HG02852 (cell line): ENCODE measurements at regions not wholly inside any gene's neighbourhood (a gene's known extent, or its start where the extent isn't known, plus 50 kb on each side); places are given as distances from the start of the nearest gene placed in this dataset.
"Not testable (repeated sequence)": the region's sequence is repeated elsewhere in the genome, so short reads cannot be mapped to it uniquely, and the experiment has no call there.

Source experiments
- ATAC-seq: cut with Tn5 transposase; IDR thresholded peaks from one replicate; pipeline ENCODE4 v1.9.1; 2021; ENCODE audit warnings: mild to moderate bottlenecking, moderate library complexity; ENCODE audit not compliant: unreplicated experiment

GRCh38 chr1:166488327-166488726 is 321.5 kb upstream of the FAM78B start:
- ATAC-seq = no peak

DNA sequence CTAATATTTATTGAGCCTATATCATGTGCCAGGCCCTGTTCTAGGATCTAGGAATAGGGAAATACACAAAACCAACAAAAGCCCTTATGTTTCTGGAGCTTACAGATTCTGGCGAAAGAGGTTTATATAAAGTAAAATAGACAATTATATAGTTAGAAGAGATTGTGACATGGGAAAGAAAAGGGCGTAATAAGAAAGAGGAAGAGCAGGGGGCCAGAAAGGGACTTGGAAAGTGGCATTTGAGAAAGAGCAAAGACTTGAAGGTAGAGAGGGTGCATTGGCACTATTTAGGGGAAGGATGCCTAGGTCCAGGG is 322.5 kb upstream of the FAM78B start:
- ATAC-seq = no peak

DNA sequence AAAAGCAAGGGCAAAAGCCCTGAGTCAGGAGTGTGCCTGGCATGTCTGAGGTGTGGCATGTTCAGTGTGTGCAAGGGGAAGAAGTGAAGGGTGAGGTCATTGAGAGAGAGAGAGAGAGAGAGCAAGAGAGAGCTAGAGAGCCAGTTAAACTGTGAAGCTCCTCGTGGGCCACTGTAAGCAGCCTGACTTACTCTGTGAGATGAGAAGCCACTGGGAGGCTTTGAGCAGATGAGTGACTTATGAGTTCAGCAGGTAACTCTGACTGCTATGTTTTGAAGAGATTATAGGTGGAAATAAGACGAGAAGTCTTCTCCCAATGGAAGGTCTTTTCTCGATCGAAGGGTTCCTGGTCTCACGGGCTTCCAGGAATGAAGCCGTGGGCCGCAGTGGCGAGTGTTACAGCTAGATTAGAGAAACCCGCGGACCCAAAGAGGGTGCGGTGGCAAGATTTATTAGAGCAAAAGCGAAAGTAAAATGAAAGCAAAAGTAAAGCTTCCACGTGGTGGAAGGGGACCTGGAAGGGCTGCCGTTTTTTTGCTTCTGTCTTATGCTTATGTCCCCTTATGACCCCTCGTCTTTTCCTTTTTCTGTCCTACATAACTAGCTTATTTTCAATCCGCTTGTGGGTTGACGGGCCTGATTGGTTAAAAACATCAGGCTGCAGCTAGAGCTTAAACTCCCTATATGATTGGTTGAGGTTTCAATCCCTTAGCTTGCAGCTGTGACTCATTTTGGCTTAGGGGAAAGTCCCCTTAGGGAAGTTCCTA is 323.1 kb upstream of the FAM78B start:
- ATAC-seq = peak; percentile 82

- ATAC-seq = no peak
Observed at GRCh38 chr1:166490437-166490991, 323.7 kb upstream of the FAM78B start.

GRCh38 chr1:166493765-166494164 is 327.0 kb upstream of the FAM78B start:
- ATAC-seq = not testable (repeated sequence)

DNA sequence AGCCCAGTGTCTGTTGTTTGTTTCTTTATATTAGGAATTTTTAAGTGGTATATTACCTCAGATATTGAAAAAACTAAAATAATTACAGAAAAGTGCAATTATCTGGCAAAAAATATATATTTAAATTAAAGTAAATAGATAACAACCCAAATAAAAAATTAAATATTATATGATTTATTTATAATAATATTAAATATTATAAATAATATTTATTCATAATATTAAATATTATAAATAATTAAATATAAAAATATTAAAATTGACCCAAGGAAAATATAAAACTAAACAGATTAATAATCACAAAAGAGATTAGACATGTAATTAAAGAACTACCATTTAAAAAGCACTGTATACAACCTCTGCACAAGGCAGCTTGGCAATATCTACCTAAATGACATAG is 331.9 kb upstream of the POGK start:
- ATAC-seq = no peak

DNA sequence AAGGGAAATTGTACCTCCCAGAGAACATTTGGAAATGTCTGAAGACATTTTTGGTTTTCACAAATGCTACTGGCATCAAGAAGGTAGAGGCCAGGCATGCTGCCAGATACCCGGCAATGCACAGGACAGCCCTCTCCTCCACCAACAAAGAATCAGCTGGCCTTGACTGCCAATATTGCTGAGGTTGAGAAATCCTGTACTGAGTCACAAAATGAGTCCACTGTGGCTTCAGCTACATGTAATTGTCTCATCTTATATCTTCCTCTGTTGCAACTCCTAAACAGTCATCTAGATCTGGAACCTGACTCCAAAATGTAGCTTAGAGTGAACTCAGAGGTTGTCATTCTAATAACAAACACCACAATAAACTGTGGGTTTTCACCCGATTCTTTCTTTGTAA is 327.5 kb upstream of the POGK start:
- no peak for ATAC-seq

- ATAC-seq = no peak
Observed at GRCh38 chr1:166514067-166514466, 325.2 kb upstream of the POGK start.

DNA sequence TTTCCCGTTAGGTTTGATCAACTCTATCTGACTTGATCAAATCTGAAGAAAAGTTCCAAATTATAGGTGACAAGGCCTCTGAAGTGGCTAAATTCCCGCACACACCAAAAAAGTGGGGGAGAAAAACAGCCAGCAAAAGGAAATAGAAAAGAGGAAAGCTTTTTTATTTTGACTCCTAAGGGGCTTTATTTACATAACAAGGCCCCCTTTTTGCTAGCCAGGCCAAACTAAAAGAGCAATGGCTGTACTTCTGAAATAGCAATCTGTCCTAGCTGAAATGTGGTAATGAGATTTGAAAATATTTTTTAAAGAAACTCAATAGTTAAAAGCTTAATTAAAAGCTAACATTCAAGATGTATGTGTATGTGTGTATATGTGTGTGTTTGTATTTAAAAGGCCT is 311.5 kb upstream of the POGK start:
- no peak for ATAC-seq

- ATAC-seq = no peak
Observed at GRCh38 chr1:166538646-166539045, 300.6 kb upstream of the POGK start.

GRCh38 chr1:166544036-166544435 is 295.2 kb upstream of the POGK start:
- ATAC-seq = no peak

- no peak for ATAC-seq
Observed at GRCh38 chr1:166544561-166544960, 294.7 kb upstream of the POGK start.

GRCh38 chr1:166552706-166553105 is 286.6 kb upstream of the POGK start:
- ATAC-seq = no peak

DNA sequence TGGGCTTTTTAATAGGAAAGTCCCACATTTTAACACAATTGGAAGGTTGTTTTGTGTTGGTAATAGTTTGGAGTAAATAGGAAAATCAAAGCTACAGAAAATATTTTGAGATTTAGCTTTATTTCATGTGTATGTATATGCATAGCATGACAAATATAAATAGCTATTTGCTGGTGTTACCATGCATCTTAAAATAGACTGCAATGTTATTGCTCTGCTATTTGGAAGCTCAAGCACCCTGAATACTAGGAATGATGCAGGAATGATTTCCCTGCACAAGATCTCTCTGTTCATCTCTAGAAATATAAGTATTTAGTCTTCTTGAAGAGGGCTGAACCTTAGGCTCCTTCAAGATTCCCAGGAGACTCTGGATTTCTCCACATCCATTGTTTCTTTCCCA is 268.3 kb upstream of the POGK start:
- ATAC-seq = no peak

DNA sequence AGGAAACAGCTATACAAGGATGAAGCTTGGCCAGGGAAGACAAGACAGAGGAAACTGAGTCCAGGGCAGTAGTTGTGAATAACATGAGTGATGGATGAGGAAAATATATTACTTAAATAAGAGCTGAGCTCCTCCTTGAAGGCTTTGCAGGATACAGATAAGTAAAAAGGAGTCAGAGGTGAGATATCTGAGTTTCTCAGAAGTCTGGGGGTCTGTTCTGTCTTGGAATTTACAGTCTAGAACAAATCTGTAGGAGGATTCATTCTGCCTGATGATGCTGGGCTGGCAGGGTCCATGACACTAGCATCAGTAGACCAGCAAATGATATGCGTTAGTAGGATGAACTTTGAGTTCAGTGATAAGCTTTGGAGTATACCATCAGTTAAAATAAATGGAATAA is 266.1 kb upstream of the POGK start:
- ATAC-seq = no peak

DNA sequence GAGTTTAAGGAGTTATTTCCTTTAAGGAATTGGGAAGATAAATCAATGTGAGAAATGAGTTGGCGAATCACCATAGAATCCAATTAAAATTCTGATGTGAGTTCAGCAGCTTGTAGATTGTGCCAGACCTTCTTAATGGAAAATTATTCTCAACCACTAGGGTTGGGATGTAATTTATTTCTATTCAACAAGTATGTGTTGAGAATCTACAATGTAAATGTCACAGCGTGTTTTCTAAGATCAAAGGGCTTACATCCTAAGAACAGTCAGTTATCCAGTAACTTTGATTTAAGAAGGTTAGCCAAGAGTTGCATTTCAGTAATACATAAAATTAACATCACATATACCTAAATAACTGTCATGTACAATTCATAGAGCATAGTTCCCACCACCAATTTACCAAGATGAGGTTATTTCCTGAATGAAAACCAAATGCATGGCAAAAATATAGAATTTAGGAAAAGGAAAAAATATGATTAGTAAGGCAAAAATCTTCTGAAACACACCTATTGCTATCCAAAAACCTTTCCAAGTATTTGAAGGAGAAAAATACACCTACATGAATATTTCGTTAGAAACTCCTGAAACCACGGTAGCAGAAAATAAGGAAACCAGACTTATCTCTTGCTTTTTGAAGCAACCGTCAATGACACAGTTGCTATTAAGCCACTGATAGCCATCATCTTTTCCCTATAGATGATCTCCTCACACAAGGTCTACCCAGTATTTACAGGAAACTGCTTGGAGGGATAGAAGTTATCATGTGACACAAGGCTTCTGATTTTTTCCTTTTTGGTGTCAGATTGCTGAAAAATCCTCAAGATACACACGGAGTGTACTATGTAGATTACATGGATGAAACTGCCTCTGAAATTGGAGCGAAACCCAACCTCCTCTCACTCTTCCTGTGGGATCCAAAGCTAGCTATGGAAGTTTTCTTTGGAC is 259.4 kb upstream of the POGK start:
- ATAC-seq = no peak

- ATAC-seq = no peak
Observed at GRCh38 chr1:166588741-166589140, 250.5 kb upstream of the POGK start.

DNA sequence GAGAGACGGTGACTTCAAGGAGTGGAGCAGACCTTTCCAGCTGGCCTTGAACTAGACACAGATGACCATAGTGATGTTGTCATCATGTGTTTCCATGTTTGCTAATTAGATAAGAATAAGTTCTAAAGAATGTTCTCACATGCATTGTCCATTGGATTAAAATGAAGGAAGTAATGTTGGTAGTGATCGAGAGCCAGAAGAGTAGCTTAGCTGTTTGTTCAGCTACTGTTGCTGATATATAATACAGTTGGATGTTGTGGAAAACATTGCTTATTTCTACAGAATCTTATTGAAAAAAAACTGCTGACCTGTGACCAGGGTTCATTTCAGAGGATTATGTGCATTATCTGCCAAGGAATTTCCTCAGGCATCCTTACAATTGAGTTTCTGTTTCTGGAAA is 249.1 kb upstream of the POGK start:
- ATAC-seq = no peak

DNA sequence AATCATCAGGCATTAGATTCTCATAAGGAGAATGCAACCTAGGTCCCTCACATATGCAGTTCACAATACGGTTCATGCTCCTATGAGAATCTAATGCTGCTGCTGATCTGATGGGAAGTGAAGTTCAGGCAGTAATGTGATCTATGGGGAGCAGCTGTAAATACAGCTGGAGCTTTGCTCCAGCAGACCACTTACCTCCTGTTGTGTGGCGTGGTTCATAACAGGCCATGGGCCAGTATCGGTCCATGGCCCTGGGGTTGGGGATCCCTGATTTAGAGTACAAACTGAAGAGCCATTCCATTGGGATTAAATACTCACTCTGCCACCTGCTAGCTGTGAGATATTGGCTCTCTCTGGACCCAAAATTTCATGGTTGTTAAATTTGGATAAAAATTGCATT is 244.6 kb upstream of the POGK start:
- no peak for ATAC-seq

DNA sequence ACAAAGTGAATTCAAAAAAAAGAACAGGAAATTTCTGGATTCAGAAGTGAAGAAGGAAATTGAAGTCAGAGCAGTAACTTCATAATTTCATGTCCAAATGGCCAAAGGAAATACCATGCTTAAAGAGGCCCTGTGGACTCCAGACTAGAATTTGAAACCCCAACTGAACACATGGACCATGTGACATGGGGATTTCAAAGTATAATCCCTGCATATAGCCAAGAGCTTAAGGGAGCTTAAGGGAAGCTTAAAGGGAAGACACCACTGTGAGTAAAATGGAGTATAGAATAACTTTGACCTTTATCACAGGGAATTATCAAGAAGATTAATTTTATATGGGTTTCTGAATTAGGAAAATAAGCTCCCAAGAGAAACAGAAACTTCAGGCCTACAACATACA is 241.8 kb upstream of the POGK start:
- ATAC-seq = no peak

GRCh38 chr1:166600574-166600973 is 238.7 kb upstream of the POGK start:
- ATAC-seq = no peak
